ENCODE measurements at regions not wholly inside any gene's neighbourhood (a gene's known extent, or its start where the extent isn't known, plus 50 kb on each side); places are given as distances from the start of the nearest gene placed in this dataset.

DNA sequence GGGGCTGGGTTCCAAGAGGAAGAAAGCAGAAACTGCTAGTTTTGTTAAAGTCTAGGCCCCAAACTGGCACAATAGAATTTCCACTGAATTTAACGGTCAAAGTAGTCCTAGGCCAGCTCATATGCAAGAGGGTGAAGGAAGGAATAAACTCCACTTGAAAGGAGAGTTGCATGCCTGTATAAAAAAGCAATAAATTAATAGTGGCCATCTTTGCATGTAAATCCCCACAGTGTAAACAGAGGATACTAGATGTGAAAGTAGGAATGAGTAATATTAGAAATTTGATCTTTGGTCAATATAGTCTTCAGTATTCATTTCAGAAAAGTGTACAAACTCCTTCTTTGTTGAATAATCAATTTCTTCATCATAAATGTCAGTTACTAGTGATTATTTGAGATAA, 403.1 kb downstream of the TMEM232 start:
- TF ChIP-seq POLR2A (IDR thresholded peaks at IDR 0.05), result no peak
- no peak for TF ChIP-seq CTCF (IDR thresholded peaks at IDR 0.05)
- H3K9me3 ChIP-seq (replicated peaks in 1 of 3), result no peaks in the 10 kb centered on the region
- 96 to 100% (median 97%) methylated on average over 1 of the region's 1 CpG for WGBS, 4 donors
- no peak overlapping the region for H3K27ac ChIP-seq
- no peaks in the 10 kb centered on the region for H3K4me1 ChIP-seq (replicated peaks in 1 of 2)
- H3K27me3 ChIP-seq, result no peaks in the 10 kb centered on the region
- H3K4me3 ChIP-seq, result no peak overlapping the region
- intact Hi-C loops (cut with DNase I), result no loop called here
- H3K36me3 ChIP-seq (replicated peaks in 1 of 2), result no peaks in the 10 kb centered on the region
- DNase-seq, result no peak

GRCh38 chr5:110323832-110324231, 402.6 kb downstream of the TMEM232 start:
- intact Hi-C loops (cut with DNase I), result no loop called here
- no peaks in the 10 kb centered on the region for H3K9me3 ChIP-seq (replicated peaks in 1 of 3)
- H3K36me3 ChIP-seq (replicated peaks in 1 of 2), result no peaks in the 10 kb centered on the region
- H3K27ac ChIP-seq, result no peak overlapping the region
- TF ChIP-seq CTCF (IDR thresholded peaks at IDR 0.05) (no peak), POLR2A (IDR thresholded peaks at IDR 0.05) (no peak)
- H3K4me1 ChIP-seq (replicated peaks in 1 of 2), result no peaks in the 10 kb centered on the region
- no peak overlapping the region for H3K4me3 ChIP-seq
- no peaks in the 10 kb centered on the region for H3K27me3 ChIP-seq
- DNase-seq, result no peak

GRCh38 chr5:110324876-110325275, 401.6 kb downstream of the TMEM232 start:
- H3K9me3 ChIP-seq (replicated peaks in 1 of 3), result no peaks in the 10 kb centered on the region
- no peaks in the 10 kb centered on the region for H3K27me3 ChIP-seq
- DNase-seq, result no peak
- no peak overlapping the region for H3K4me3 ChIP-seq
- no peaks in the 10 kb centered on the region for H3K4me1 ChIP-seq (replicated peaks in 1 of 2)
- TF ChIP-seq CTCF (IDR thresholded peaks at IDR 0.05) (no peak), POLR2A (IDR thresholded peaks at IDR 0.05) (no peak)
- intact Hi-C loops (cut with DNase I), result no loop called here
- WGBS, 4 donors, result 84 to 91% (median 87%) methylated on average over 1 of the region's 1 CpG
- H3K27ac ChIP-seq, result no peak overlapping the region
- H3K36me3 ChIP-seq (replicated peaks in 1 of 2), result no peaks in the 10 kb centered on the region

DNA sequence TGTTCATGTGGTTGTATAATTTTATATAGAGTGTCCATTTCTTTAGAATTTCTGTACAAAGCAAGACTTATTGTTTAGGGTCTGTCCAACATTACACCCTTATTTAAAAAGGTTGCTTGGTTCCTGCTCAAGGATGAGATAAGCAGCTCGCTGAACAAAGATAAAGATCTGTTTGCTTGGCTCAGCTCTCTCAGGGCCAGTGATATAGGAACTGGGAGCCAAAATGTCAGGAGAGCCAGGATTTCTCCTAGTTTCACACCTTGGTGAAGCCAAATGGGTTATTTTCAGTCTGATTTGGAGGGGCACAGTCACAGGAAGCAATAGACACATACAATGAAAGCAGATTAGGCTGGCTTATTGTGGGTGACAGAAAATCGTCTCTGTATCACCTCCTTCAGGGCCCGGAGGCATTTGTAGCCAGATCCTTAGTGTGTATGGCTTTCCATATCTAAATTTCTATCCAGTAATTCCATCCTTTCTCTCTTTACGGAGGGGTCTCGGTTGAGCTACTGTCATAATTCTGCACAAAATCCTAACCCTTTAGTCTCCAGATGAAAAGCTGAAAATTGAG, 396.4 kb downstream of the TMEM232 start:
- intact Hi-C loops (cut with DNase I), result no loop called here
- 41 to 46% (median 42%) methylated on average over 5 of the region's 5 CpGs for WGBS, 4 donors
- Histone ChIP-seq H3K4me3 (no peak overlapping the region), H3K36me3 (replicated peaks in 1 of 2) (no peaks in the 10 kb centered on the region), H3K9me3 (replicated peaks in 1 of 3) (no peaks in the 10 kb centered on the region), H3K27me3 (no peaks in the 10 kb centered on the region), H3K27ac (no peak overlapping the region), H3K4me1 (replicated peaks in 1 of 2) (peaks cover 0 to 4% of the 10 kb centered on the region in 2 donors)
- peak in 2 of 7 donors; percentile 12 to 23 for DNase-seq
- TF ChIP-seq CTCF (IDR thresholded peaks at IDR 0.05) (no peak), POLR2A (IDR thresholded peaks at IDR 0.05) (no peak)

All from adrenal gland (tissue), 9 donors.